HG02610 (cell line): ENCODE measurements at regions not wholly inside any gene's neighbourhood (a gene's known extent, or its start where the extent isn't known, plus 50 kb on each side); places are given as distances from the start of the nearest gene placed in this dataset.
"Not testable (repeated sequence)": the region's sequence is repeated elsewhere in the genome, so short reads cannot be mapped to it uniquely, and the experiment has no call there.

Experiments used
- ATAC-seq: cut with Tn5 transposase; IDR thresholded peaks from one replicate; pipeline ENCODE4 v1.9.1; 2021; ENCODE audit warnings: mild to moderate bottlenecking, moderate library complexity; ENCODE audit not compliant: unreplicated experiment

DNA sequence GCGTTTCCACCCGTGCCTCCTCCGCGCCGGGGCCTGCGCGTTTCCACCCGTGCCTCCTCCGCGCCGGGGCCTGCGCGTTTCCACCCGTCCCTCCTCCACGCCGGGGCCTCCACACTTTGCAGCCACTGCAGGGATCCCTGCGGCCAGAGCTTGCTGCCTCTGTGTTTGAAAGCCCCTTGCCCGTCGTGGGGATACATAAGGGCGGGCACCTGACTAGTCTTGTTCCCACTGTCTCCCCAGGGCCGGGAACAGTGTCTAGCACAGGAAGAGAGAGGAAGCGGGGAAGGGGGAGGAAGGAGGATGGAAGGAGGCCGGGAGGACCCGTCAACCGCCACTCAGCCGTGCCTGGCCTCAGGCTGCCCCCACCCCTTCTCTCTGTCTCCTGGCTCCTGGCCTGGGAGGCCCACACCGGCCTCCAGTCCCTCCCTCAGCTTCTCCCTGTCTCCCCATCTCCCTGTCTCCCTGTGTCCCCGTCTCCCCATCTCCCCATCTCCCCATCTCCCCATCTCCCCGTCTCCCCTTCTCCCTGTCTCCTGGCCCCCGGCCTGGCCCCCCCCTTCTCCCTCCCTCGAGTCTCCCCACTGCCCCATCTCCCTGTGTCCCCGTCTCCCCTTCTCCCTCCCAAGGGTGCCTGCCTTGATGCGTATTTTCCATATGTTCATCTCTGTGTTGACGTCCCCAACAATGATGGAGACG, 155.6 kb upstream of the ZNF469 start:
- ATAC-seq, result not testable (repeated sequence)

DNA sequence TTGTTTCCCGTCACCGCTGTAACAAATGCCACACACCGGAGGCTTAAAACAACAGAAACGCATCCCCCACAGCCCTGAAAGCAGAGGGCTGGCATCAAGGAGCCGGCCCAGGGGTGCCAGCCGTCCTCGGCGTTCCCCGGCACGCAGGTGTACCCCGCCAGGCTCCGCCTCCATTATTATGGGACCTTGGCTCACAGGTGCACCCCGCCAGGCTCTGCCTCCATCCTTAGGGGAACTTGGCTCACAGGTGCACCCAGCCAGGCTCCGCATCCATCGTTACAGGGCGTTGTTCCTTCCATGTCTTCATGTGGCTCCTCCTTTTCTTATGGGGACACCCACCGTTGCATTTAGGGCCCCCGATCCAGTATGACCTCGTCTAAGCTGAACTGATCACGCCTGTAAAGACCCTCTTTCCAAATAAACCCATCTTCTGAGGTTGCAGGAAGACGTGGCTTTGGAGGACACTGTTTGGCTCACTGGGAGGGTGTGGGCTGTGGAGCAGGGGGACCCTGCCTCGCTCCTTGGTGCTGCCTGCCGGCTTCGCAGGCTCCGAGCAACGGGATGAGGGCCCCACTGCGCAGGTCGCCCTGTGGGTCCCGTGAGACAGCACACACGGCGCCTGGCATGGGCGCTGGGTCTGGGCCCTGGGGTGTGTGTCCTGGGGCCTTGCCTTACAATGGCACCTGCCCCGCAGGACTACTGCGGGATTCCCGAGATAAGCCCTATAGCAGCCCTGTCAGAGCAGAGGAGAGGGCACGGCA, 154.9 kb upstream of the ZNF469 start:
- not testable (repeated sequence) for ATAC-seq

- ATAC-seq, result not testable (repeated sequence)
Observed at GRCh38 chr16:88228751-88229150, 154.0 kb upstream of the ZNF469 start.

- ATAC-seq, result not testable (repeated sequence)
Observed at GRCh38 chr16:88229710-88230109, 153.0 kb upstream of the ZNF469 start.

- ATAC-seq, result not testable (repeated sequence)
Observed at GRCh38 chr16:88230276-88230966, 152.3 kb upstream of the ZNF469 start.

- not testable (repeated sequence) for ATAC-seq
Observed at GRCh38 chr16:88230967-88231615, 151.7 kb upstream of the ZNF469 start.

DNA sequence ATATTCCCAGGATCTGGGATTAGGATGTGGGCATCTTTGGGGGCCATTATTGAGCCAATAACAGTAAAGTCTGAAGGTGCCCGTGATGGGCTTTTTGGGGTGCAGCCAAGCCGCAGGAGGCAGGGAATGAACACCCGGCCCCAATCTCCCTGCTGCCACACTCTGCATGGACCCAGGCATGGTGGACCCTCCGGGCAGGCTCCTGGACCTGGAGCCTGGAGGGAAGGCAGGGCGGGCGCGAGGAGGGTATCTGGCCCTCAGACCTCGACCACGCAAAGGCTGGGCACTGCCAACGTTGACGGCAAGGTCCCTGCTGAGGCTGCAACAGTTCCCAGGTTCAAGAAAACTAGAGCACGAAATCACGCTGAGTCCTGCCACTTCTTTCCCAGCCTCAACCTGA, 150.9 kb upstream of the ZNF469 start:
- not testable (repeated sequence) for ATAC-seq

DNA sequence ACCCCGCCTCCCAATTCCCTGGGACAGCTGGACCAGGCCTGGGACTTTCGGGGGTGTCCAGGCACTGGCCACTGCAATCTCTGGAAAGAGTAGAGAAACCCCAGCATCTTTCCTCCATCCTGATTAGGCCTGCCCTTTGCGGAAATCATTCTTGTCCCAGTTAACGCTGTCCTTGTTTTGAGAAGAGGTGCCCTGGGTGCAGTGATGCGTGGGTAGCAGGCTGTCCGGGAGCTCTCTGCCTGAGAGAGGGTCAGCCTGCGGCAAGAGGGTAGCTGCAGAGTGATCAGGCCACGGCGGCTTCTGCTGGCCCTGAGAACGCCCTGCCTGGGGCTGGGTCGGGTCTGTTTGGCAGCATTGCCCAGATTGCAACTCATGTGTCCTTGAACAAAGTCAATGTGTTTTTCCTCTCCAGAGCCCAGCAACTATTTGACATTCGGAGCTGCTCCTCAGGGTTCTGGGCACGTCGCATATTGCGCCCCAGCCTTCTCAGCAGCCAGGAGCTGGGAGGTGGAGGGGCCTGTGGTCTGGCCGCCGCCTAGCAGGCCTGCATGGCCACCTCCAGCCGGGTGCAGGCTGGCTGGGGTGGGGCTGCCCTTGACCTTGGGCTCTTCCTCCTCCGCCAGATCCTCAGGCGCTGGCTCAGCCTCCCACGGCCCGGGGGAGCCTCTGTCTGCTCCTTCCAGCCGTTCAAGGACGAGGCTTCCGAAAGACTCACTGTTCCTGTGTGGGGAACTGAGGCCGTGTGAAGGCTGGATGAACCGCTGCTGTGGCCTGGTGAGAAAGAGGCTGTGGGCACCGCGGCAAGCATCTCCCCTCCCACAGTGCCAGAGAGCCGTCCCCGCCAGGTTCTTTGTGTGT, 150.1 kb upstream of the ZNF469 start:
- not testable (repeated sequence) for ATAC-seq

DNA sequence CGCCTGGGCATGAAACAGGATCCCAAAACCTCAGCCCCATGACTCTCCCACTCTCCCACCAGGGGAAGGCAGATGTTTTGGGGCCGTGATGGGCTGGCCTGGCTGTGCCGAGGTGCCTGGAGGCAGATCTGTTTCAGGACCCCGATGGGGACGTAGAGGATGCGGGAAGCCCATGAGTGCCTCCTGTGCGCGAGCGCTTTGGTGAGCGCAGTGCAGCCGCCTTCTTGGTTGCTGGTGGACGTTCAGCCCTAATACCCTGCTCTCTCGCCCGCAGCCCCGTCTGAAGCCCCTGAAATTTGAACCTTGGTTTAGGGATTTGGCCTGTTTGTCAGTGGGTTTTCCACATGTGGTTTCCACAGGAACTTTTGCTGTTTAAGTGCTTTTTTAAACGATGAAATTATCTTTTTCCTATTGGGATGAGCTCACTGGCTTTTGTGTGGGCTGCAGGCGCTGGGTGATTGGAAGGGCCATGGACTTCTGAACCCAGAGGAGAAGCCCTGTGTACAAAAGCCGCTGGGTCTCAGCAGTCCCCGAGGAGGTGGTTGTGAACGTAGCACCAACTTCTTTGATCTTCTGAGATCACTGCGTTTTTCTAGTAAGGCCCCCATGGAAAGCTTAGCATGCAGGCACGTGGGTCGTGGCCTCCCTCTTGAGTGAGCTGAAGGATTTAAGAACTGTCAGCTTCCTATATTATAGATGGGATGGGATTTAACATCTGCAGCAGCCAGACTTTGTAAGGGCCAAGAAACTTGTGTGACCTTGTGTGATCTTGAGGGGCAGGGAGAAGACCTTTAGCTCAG, 148.9 kb upstream of the ZNF469 start:
- ATAC-seq, result not testable (repeated sequence)

DNA sequence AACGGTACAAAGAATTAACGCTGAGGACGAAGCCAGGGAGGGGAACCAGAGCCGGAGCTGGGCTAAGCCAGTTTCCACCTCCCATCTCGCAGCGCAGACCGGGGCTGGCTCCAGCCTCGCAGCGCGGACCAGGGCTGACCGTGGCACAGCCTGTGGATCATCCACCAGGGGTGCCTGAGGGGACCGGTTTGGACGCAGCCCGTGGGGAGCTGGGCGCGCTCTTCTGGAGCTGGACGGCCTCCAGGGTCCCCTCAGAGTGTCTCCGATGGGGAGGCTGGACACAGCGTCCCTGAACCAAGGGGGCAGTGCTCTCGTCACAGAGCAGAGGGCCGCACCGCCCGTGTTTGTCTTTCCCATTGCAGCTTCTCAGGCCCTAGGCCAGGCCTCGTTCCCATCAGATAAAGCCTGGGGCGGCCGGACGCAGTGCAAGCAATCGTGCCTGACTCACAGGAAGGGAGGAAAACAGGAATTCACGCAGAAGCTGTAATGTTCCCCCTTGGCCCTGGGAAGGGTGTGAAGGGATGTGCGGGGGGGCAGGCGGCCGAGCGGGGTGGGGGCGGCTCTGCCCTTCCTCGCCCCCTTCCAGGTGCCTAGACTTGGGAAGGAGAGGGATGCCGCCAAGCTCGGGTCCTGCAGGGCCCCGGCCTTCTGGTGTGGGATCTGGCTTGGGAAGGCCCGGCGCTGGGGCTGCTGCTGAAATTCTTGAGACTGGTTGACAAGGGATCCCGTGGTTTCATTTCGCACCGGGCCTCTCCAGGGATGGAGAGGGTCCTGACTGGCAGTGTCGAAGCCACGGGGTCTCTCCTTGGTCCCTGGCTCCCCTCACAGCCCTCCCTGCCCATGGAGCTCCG, 148.1 kb upstream of the ZNF469 start:
- not testable (repeated sequence) for ATAC-seq

- not testable (repeated sequence) for ATAC-seq
Observed at GRCh38 chr16:88235691-88236090, 147.1 kb upstream of the ZNF469 start.

DNA sequence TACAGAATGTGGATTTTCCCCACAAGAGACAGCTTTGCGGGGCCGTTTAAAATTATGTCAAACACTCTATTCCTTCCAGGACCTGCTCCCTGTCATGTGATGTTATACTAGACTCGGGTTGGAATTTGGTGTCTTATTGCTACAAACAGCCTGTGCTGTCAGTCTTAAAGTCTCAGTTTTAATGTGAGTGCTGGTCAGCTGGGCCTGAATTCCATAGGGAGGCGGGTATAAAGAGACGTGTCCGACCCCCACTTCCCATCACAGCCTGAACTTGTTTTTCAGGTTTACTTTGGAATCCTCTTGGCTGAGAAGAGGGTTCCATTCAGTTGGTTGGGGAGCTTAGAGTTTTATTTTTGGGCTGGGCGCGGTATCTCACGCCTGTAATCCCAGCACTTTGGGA, 146.5 kb upstream of the ZNF469 start:
- not testable (repeated sequence) for ATAC-seq

DNA sequence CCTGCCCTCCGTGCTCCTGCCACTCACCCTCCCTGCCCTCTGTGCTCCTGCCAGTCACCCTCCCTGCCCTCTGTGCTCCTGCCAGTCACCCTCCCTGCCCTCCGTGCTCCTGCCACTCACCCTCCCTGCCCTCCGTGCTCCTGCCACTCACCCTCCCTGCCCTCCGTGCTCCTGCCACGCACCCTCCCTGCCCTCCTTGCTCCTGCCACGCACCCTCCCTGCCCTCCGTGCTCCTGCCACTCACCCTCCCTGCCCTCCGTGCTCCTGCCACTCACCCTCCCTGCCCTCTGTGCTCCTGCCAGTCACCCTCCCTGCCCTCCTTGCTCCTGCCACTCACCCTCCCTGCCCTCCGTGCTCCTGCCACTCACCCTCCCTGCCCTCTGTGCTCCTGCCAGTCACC, 145.4 kb upstream of the ZNF469 start:
- not testable (repeated sequence) for ATAC-seq

GRCh38 chr16:88237761-88238415, 144.9 kb upstream of the ZNF469 start:
- not testable (repeated sequence) for ATAC-seq

DNA sequence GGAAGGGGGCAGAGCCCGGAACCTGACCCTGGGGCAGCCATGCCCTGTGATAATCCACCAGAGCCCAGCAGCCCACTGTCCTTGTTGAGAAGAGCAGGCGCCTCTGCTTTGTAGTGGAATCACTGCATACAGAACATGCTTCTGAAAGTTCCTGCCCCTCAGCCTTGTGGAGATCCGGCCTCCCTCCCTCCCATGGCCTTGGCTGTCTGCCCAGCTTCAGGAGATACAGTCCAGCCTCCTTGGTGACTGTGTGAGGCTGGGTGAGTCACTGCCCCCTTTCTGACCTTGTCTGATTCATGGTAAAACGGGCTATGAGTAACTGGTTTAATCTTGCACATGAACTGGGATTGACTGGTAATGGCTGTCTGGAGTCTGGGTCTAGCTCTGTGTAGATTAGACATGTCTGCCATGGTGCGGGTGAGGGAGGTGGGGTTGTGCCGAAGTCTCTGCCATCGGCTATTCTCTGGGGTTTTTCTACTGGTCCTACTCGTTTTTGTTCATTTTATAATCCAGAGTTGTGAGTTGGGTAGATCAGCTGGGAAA, 144.0 kb upstream of the ZNF469 start:
- not testable (repeated sequence) for ATAC-seq

GRCh38 chr16:88240118-88240517, 142.6 kb upstream of the ZNF469 start:
- not testable (repeated sequence) for ATAC-seq

DNA sequence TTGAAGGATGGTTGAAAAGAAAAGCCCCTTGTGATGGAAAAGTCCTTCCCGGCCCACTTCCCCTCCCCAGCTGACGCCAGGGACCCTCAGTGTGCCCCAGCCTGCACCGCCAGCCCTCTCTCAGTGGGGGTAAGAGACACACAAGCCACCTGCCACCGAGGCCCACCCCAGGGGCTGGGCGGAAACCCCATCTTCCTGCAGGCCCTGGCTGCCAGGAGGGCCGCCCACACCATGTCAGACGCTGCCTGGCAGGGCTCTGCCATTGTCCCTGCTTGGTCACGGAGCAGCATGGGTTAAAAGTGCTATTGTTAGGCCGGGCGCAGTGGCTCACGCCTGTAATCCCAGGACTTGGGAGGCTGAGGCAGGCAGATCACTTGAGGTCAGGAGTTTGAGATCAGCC, 142.0 kb upstream of the ZNF469 start:
- ATAC-seq, result not testable (repeated sequence)
